ENCODE measurements at regions not wholly inside any gene's neighbourhood (a gene's known extent, or its start where the extent isn't known, plus 50 kb on each side); places are given as distances from the start of the nearest gene placed in this dataset.
"Not testable (repeated sequence)": the region's sequence is repeated elsewhere in the genome, so short reads cannot be mapped to it uniquely, and the experiment has no call there.

DNA sequence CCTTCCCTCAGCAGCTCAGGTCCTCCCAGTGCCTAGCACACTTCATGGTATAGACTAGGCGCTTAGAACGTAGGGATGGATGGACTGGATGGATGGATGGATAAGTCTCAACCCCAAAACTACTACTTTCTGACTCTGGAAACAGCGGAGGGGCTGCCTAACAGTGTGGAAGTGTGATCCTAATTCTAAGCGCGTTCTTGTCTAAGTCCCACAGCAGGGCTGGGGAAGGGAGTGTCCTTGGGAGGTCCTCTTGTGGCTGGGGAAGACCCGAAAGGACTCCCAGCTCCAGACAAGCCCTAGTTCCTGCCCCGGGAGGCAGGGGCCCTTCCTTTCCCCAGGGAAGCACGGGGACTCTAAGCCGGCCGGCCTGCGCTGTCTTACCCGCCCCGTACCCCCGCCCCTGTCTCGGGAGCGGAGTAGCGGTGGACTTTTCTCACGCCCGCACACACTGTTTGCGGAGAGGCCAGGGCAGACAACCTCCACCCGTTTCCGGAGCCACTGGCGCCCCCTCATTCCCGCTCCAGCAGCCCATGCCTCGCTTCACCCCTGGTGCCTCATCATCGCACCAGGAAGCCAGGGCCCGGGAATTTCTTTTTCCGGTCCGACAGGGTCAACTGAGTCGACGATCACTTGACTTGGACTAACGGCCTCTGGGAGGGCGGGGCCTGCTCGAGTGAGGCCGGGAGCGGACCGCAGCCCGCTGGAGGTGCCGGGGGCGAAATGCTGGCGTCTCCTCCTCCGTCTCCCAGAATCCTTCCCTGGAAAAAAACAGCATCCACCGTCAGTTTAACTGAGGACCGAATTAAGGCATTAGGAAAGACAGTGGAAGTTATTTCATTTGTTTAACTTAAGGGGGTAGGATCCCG, 133.3 kb downstream of the TBC1D2B start:
- peak in 1 of 2 experiments; percentile 40 for DNase-seq (ENCODE audit: low read depth in 2 of 2)

- DNase-seq (ENCODE audit: low read depth in 2 of 2), result no peak
These were observed 134.8 kb downstream of the TBC1D2B start for GRCh38 chr15:77942611-77943211.

GRCh38 chr15:77941090-77941827, 136.3 kb downstream of the TBC1D2B start:
- not testable (repeated sequence) for DNase-seq (ENCODE audit: low read depth in 2 of 2)

- no peak for DNase-seq (ENCODE audit: low read depth in 2 of 2)
These were observed 137.0 kb downstream of the TBC1D2B start for GRCh38 chr15:77940381-77940947.

DNA sequence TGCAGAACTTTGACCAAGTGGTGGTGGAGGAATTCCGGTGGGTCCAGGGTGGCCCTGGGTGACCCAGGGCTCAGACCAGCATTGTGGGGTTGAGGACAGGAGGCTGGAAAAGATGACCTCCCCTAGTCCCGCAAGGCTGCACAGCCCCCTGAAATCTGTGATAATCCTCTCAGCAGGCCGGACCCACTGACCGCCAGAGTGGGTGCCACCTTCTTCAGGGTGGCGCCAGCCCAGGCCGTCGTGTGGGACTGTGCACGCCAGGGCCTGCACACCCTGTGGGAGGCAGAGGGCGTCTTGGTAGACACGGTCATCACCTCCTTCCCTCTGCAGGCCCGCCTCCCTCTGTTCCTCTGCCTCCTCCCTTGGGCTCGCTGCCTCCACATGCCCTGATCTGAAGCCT, 137.7 kb downstream of the TBC1D2B start:
- DNase-seq (ENCODE audit: low read depth in 2 of 2), result no peak

GRCh38 chr15:77939026-77939425, 138.5 kb downstream of the TBC1D2B start:
- not testable (repeated sequence) for DNase-seq (ENCODE audit: low read depth in 2 of 2)

GRCh38 chr15:77938546-77938945, 139.0 kb downstream of the TBC1D2B start:
- not testable (repeated sequence) for DNase-seq (ENCODE audit: low read depth in 2 of 2)

DNA sequence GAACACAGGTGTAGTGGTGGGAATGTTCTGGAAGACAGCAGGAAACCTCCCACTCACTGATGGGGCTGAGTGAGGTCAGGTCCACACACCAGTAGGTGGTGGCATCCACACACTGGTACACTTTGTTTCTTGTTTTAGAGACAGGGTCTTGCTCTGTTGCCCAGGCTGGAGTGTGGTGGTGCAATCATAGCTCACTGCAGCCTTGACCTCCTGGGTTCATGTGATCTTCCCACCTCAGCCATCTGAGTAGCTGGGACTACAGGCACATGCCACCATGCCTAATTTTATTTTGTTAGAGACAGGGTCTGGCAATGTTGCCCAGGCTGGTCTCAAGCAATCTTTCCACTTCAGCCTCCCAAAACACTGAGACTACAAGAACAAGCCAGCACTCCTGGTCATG, 140.9 kb downstream of the TBC1D2B start:
- DNase-seq (ENCODE audit: low read depth in 2 of 2), result not testable (repeated sequence)

DNA sequence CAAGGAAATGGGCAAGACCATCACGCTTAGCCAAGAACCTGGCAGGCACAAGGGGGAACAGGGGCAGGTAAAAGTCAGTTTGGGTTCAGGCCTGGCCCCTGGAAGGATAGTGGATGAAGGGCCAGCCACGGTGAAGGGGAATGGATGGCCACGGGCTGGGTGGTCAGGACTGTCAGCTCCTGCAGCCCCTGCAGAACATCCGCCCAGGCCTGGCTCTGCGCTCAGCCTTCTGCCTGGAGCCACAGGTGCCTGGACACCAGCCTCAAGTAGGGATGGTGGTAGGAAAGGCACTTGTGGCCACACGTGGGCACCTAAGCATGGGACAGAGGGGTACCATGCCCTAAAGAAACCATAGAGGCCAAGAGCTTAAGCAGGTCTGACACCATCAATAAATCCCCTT, 143.0 kb downstream of the TBC1D2B start:
- not testable (repeated sequence) for DNase-seq (ENCODE audit: low read depth in 2 of 2)

GRCh38 chr15:77930907-77931306, 146.6 kb downstream of the TBC1D2B start:
- not testable (repeated sequence) for DNase-seq (ENCODE audit: low read depth in 2 of 2)

- not testable (repeated sequence) for DNase-seq (ENCODE audit: low read depth in 2 of 2)
These were observed 147.0 kb downstream of the TBC1D2B start for GRCh38 chr15:77930490-77930889.

DNA sequence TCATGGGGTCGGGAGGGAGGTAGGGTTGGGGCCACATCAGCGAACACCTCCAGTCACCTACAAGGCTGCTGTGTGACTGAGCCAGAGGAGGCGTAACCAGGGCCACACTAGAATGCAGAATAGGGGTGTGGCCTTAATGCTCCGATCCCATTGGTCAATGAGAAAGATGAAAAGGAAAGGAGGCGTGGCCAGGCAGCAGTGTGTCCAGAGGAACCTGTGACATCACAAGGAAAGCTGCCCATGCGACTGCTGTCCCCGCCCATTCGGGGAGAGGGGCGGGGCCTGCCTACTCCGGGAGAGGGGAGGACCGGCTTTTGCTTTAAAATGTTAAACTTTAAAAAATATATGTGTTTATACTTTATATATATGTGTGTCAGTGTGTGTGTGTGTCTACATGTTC, 150.7 kb downstream of the TBC1D2B start:
- not testable (repeated sequence) for DNase-seq (ENCODE audit: low read depth in 2 of 2)

- DNase-seq (ENCODE audit: low read depth in 2 of 2), result not testable (repeated sequence)
These were observed 151.2 kb downstream of the TBC1D2B start for GRCh38 chr15:77926296-77926695.

- not testable (repeated sequence) for DNase-seq (ENCODE audit: low read depth in 2 of 2)
These were observed 152.4 kb downstream of the TBC1D2B start for GRCh38 chr15:77925101-77925500.

DNA sequence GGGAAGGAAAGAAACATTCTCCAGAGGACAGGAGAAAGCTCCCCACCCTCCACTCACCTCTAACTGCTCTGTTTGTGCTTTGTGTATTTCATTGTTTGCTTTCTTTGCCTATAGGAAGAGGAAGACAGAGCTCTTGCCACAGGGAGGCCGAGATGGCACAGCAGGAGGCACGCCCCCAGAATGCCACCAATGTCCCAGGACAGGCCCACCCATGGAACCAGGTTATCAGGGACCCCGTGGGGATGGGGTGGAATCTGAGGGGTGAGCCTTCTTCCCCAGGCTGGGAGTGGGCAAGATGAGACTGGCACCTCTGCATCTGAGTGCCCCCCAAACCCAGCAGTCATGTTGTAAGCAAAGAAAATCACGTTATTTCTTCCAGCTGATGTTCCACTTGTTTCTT, 155.8 kb downstream of the TBC1D2B start:
- no peak for DNase-seq (ENCODE audit: low read depth in 2 of 2)

- not testable (repeated sequence) for DNase-seq (ENCODE audit: low read depth in 2 of 2)
These were observed 160.4 kb downstream of the TBC1D2B start for GRCh38 chr15:77916966-77917635.

DNA sequence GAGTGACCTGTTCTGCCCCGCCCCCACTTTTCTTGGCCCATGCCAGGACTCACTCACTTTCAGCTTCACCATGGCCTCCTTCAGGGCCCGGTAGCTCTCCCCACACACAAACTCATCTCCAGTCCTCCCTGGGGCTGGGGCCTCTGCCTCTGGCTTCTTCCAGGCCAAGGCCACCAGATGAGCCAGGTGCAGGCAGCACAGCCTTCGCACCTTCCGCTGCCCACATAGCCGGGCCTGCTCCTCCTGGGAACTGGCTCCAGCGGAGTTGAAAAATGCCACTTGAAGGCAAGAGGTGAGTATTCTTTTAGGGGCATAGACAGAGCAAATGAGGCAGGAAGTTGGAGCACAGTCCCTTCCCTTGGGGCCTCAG, 161.6 kb downstream of the TBC1D2B start:
- DNase-seq (ENCODE audit: low read depth in 2 of 2), result not testable (repeated sequence)

DNA sequence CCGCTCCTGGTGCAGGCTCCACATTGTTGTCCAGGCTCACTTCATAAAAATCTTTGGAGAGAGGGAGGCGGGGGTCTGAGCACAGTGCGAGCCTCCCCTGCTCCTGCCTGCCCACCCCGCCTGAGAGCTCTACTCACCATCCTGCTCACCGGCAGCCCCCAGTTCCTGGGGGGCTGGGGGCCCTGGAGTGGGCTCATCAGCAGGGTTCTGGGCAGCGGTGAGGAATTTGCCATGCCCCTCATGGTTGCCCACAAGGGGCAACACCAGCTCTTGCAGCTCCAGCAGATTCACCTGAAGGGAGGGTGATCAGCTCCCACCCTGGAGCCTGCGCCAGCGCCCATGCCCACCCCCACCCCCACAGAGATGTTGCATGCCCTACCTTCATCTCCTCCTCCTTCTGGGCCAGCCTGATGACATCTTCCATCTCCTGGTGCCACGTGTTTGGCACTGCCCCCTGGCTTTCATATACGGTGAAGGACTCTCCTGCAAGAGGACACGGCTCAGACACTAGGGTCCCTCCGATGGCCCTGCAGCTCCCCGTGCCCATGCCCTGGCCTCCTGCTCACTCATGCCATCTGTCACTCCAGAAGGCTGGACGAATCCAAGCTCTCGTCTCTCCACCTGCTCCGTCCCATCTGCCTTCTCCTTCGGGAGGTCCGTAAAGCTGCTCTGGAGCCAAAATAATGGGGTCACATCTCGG, 162.1 kb downstream of the TBC1D2B start:
- DNase-seq (ENCODE audit: low read depth in 2 of 2), result no peak

GRCh38 chr15:77914531-77914930, 163.0 kb downstream of the TBC1D2B start:
- DNase-seq (ENCODE audit: low read depth in 2 of 2), result not testable (repeated sequence)

- peak; percentile 47 to 74 for DNase-seq (ENCODE audit: low read depth in 2 of 2)
These were observed 167.2 kb downstream of the TBC1D2B start for GRCh38 chr15:77910030-77910911.
